Left renal cortex interstitium (tissue), 4 donors: ENCODE measurements at regions not wholly inside any gene's neighbourhood (a gene's known extent, or its start where the extent isn't known, plus 50 kb on each side); places are given as distances from the start of the nearest gene placed in this dataset.
"Not testable (repeated sequence)": the region's sequence is repeated elsewhere in the genome, so short reads cannot be mapped to it uniquely, and the experiment has no call there.

ENCODE experiments used
- DNase-seq, 4 donors: peaks; one replicate each; pipeline ENCODE4 v3.0.0-alpha.2; 2013; ENCODE audit warnings: low read depth in 4 of 4, low spot score in 2 of 4, missing footprints in 1 of 4

DNA sequence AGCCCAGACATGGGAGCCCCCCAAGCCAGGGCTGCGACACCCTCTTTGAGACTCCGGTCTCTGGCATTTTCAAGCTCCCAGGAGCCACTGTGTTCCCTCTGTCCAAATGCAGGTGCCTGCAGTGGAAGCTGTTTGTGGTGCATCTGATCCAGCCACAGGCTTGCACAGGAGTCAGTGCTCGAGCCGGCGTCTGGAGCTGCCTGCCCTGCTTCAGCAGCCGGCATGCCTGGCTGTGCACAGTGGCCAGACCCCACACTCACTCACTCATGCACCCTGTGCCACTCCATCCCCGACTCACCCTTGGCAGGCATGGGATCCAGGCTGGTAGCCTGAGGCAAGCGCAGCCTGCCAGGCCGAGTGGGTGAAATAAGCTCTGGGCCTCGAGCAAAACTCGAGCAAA lies 555.0 kb upstream of the CCDC54 start:
- DNase-seq: no peak

DNA sequence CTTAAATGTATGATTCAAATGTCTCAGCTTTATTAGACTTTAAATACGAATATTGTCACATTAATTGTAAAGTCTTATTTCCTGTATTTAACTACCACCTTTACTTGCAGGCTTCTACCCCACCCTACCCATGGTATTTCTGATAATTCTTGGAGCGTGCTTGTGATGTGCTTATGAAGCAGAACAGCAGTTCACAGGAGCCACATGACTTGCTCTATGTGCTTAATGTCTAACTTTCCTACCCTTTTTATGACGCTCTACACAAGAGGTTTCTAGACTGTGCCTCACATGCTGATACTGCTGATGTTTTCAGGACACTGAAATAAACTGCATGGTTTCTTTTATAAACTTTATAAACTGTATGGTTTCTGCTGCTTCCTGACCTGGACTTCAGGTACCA lies 553.5 kb upstream of the CCDC54 start:
- no peak for DNase-seq

DNA sequence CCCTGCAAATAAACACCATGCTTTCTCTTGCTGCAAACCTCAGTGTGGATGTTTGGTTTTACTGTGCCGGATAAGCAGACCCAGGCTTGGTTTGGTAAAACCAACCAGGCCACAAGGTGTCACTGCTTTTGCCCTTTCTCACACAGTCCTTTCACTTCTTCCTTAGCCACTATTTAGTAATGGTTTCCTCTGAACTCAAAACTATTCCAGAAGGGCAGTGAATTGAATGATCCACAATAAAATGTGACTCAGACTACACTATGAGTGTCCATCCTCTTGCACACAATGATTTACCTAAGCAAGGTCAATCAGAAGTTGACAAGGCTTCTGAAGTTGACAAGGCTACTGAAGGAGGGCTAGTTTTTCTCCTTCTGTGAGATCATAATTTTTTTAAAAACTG lies 552.4 kb upstream of the CCDC54 start:
- DNase-seq: no peak

DNA sequence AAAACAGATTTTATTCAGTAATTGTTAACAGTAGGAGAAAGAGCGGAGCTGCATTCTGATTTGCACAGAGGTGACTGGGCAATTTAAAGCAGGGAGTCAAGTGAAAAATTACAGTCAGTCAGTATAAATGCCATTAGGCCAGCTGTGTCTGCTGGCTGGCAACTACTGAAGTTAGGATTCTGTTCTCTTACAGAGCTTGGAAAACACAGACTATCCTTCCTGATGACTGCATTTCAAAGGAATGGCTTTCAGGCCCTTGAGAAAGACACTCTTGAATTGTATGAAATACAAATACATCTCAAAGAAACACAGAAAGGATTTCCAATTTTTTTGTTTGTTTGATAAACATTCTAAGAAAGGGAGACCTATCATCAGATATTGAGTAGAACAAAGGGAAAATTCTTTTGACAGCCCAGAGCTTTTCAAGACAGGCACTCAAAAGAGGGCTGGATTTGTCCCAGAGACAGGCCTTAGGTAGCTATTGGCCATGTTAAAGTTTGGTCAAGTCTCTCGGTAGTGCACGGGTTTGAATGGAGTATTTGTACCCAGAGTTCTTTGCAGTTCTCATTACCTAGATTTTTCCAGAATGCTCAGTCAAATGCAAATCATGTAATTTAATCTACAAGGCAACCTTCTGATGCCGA lies 551.2 kb upstream of the CCDC54 start:
- no peak for DNase-seq

DNA sequence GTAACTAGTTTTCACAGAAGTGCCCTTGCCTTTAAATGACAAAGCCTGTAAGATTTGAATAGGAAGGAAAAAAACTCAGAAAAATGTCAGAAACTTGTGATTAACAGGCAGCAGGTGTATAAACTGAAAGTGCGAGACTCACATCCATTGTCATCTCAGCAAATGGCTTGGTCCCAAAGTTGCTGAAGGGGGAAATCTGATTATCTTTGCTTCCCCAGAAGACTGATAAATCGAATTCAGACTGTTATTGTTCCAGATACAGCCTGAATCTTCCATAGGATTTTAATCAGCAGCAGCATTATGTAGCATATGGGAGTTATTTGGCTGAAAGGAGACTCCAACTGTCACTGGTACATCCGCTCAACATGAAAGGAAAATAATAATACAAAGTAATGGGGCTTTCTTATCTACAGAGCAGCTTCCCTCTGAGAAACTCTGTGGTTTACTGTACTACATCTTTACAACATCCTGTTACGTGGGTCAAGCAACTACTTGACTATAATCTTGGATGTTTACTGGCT lies 550.4 kb upstream of the CCDC54 start:
- no peak for DNase-seq

DNA sequence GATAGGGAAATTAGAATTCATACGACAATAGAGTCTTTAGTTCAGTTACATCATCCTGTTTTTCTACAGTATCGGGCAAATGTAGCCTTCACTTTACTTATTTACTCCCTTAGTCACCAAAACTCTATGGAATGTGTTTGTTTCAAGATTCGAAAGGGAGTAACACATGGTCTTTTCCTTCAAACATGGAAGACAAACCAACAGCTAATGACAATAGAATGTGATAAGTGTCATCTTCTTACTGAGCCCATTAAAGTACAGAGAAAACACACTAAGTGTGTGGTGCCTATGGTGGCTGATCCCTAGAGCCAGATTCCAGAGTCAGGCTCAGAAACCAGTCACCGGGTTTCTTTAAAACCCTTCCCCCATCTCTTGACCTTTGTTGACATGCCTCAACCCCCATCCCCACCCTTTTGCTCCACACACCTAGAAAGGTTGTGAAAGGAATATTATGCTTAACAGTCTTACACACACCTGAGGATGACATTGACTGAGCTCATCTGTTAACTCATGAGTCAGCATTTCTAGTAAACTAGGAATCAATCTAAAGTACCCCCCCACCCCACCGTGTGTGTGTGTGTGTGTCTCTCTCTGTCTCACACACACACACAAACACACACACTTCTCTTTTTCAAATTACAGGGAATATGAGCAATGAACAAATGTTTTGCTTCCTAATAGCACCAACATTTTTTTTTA lies 549.6 kb upstream of the CCDC54 start:
- no peak for DNase-seq

DNA sequence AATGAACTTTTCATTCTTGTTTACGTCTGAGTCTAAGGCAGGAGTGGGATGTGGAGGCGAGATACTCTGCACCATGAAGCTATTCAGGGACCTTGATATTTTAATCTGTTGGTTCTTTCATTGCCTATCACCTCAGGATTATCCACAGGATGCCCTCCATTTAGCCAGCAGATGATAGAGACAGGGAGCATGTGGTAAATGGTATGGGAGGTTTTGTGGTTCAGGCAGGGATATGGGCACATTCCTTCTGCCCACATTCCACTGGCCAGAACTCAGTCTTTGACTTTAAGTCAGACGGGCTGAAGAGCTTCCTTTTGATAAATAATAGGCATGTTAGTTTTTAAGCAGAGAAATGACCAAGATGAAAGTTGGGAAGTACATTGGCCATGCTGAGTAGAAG lies 548.0 kb upstream of the CCDC54 start:
- no peak for DNase-seq

DNA sequence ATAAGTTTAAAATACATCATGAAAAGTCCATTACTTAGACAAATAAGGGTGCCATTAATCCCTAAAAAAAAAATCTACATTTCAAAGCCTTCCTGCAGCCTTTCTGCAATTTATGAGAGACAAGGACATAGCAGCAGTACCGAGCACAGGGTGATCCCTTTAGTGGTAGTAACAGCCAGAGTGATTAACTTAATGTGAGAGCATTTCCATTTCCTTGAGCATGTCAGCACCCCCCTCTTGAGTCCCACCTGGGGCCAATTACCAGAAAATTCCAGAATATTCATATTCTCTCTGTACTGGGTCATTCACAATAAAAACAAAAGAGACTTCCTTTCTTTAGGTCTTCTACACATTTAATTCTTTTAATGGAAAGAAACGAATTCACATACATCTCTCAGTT lies 546.9 kb upstream of the CCDC54 start:
- DNase-seq: no peak

DNA sequence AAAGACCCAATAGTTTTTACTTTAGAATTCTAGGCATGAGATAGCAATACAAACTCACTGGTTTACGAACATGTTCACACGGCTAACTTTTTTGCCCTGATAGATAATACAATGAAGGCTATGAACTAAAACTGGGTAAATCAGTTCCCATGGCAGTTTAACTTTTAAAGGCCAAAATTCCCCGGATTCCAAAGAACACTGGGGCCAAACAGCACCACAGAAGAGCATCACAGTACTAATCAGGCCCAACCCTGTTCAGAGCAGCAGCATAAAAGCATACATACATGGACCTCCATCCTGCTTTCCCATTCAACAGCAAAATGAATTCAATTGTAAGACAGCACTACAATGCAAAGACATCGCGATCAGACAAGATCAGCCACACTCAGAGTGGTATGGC lies 540.3 kb upstream of the CCDC54 start:
- no peak for DNase-seq

DNA sequence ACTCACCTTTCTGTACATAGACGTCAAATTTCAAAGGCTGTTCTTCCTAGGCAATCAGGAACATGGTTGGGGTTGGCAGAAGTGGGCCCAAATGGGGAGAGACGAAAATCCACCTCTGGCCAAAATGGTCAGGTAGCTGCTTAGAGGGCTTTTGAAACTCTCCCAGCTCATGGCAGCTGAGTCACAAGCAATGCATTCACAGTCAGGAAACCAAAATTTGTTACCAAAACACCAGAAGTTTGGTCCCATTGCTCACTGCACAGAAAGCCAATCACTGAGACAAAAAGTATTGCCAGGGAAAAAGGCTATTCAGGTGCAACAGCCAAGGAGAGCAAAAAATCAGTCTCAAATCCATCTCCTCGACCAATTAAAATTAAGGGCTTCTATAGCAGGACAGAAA lies 539.6 kb upstream of the CCDC54 start:
- no peak for DNase-seq

DNA sequence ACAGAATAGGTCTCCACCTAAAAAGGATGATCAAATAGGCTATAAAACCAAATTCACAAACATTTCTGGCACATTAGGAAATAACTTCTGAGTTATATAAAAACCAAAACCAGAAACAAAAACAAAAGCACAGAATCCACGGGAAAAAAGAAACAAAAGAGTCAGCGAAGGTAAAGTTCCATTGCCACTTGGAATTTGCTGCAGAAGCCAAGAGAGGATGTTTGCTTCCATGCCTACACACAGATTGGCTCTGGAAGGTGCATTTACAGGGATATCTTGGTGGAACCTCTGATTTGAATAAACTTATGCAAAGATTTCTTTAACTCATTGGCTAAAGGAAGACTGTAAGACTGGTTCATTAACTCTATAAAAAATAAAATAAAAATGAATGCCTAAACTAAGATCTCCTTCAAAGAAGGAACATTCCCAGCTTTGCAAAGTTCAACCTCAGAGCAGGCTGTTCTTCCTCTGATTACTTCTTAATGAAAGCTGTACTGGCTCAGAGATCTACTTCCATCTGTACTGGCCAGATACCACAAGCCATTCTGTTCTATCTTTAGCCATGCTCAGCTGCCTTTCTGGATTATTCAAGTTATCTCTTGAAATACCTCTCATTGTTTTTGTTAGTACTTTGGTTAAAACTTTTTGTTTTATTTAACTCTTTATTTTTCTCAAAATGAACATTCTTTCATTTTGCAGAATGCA lies 537.5 kb upstream of the CCDC54 start:
- DNase-seq: no peak

DNA sequence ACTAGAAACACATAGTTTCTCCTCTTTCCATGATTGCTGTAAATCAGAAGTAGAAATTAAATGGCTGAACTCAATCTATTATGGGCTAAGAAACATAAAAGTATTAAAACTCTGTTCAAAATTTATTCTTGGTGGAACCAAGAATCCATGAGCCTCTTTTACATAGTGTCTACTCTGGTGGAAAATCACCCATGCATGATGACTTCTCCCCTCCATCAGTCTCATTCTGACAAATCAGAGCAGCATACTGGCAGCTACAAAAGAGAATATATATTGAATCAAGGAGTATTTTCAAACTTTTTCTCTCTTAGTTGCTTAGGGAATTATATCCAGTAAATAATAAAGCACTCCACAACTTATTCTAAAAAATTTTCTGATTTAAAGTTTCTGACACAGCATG lies 536.9 kb upstream of the CCDC54 start:
- no peak for DNase-seq

DNA sequence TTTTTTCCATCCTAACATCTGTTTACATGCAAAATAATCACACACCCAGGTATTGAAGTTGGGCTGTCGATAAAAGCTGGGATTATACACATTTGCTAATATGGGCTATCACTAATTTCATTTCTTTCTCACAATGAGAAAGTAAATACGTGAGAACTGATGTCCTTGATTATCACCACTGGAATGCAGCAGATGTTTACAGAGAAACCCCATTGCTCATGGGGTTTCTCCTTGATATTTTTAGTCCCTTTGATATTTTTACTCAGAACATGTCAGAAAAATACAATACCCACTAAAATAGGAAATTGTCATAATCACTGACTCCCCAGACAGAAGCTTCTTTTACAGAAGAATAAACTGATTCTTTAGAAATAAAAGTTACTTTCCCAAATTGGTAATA lies 535.1 kb upstream of the CCDC54 start:
- no peak for DNase-seq

DNA sequence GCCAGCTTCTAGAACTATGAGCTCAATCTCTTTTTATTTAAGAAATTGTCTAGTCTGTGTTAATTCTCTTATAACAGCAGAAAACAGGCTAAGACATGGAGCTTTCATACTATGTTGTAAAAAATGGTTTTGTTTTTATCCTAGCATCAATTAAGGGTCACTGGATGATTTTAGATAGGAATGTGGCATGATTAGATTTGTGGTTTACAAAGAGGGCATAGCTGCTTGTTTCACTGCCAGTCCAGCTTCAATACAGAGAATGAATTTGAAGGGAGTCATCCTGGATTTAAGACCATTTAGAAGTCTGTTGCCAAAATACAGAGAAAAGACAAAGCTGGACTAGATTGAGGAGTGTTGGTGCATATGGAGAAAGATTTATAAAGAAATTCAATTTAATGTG lies 532.6 kb upstream of the CCDC54 start:
- DNase-seq: no peak

DNA sequence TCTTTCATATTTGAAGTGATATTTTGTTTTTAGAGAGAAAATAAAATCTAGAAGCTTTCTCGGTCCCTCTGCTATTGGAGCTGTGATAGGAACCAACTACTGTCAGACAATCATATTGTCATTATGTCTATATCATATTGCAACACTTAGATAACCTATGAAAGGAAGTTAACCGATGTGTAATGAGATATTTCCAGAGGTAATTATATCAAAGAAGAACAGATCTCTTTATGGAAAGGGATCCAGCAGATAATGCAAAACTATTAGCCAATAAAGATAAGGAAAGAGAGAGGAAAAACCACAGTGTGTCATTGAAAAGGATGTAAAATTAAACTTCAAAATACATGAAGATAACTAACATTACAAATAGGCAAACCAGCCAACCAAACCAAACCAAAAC lies 529.1 kb upstream of the CCDC54 start:
- DNase-seq: no peak

DNA sequence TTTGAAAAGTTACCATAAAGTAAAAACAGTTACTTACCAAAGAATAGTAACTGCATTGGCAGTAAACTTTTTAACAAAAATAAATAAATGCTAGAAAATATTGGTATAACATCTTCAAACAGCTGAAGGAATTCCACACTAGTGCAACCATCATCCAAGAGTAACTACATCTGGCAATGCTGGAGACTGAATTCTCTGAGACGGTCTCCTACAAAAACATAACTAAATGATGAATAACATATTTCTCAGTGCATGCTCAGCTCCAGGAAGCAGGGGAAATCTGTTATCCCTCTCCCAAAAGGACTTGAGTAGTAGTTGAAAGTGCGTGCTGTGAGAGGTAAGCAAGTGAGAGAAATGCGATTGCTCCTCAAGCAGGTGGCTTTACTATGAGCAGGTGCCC lies 526.8 kb upstream of the CCDC54 start:
- DNase-seq: no peak

DNA sequence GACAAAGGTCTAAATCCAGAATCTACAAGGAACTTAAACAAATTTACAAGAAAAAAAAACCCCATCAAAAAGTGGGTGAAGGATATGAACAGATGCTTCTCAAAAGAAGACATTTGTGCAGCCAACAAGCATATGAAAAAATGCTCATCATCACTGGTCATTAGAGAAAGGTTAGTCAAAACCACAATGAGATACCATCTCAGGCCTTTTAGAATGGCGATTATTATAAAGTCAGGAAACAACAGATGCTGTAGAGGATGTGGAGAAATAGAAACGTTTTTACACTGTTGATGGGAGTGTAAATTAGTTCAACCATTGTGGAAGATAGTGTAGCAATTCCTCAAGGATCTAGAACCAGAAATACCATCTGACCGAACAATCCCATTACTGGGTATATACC lies 518.9 kb upstream of the CCDC54 start:
- DNase-seq: not testable (repeated sequence)

DNA sequence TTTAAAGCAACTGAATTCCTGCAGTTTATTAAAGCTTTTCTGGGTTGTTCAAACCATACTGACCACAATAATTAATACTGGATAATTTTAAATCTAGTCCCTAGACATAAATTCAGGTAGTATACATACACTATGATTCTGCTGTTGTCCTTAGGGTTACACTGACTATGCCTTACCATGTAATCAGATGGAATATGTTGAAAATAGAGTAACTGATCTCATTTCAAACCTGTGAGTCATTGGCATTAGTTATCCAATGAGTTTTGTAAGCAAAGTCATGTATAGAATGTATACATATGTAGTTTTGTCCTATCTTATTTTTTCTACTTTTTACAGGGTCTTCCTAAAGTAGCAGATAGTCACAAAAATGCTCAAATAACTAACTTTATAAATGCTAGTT lies 517.1 kb upstream of the CCDC54 start:
- no peak for DNase-seq

DNA sequence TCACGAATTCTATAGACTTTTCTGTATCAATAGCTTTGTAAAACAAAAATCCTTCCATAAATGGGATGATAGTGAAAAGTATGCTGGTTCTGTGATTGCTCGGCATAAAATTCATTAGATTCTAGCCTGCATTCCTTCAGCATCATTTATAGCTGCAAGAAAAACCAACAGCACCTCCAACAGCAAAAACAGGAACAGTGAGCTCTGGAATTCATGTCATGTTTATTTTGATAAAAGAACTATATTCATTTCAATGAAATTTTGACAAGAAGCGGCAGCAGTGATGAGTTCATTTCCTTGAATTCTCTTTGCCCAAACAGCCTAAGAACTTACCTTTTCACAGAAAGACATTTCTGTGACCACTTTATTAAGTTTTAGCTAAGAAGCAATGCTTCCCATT lies 515.2 kb upstream of the CCDC54 start:
- peak in 1 of 4 donors; percentile 19 for DNase-seq

DNA sequence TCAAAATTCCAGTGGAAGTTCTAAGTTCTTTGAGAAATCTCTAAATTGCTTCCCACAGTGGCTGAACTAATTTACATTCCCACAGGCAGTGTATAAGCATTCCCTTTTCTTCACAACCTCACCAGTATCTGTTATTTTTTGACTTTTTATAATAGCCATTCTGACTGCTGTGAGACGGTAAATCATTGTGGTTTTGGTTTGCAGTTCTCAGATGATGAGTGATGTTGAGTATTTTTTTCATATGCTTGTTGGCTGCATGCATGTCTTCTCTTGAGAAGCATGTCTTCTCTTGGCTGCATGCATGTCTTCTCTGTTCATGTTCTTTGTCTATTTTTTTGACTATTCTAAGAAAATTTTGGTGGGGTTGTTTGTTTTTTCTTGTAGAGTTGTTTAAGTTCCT lies 499.6 kb upstream of the CCDC54 start:
- DNase-seq: no peak

DNA sequence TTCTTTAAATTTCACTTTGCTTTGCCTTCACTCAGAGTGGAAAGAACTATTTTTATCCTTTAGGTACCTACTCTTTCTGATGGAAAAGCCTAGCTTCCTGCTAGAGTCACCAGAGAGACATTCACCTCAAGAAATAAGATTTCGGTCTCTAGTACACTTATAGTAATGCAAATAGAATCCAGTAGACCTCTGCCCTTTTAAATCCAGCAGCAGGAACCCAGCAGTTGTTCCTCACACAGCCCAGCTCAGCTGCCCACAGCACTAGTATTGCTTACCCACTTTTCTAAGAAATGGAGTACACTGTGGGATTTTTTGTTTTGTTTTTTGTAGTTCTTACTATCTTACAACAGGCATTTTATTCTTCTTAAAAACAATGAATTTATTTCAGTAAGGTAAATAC lies 497.0 kb upstream of the CCDC54 start:
- DNase-seq: no peak

DNA sequence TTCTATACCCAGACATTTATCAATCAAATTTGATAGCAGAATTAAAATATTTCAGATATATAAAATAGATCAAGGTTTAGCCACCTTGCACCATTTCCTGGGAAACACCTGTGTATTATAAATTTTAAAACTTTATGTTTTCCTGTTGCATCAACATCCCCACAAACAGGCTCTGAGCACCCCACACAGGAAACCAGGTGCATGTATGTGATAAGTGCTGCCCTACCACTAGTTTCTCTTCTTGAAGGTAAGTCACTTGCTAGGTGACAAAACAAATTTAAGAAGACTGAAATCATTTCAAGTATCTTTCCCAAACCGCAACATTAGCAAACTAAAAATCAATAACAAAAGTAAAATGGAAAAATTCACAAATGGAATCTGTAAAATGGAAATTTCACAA lies 496.1 kb upstream of the CCDC54 start:
- DNase-seq: no peak
